ENCODE measurements at regions not wholly inside any gene's neighbourhood (a gene's known extent, or its start where the extent isn't known, plus 50 kb on each side); places are given as distances from the start of the nearest gene placed in this dataset.

DNA sequence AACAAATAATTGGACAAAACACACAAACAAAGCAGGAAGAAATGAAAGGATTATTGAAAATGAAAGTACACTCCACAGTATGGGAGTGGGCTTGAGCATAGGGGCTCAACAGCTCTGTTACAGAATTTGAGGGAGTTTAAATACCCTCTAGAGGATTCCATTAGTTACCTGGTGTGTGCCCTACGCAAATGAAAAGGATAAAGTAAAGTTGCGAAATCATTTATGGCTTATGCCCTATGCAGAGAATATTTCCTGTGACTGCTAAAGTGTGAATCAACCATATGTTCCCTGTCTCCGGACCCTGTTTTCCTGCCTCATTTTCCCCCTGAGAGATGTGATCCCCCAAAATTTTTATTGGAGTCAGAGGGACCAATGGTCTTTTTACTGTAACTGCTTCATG lies 634.6 kb upstream of the CNTNAP2 start:
- no peak for ATAC-seq (ENCODE audit: low read depth)
- Histone ChIP-seq H2AFZ (ENCODE audit: insufficient read depth, low read depth, low read length, poor library complexity, severe bottlenecking) (no peak overlapping the region), H3K36me3 (replicated peaks in 1 of 2; ENCODE audit: control extremely low read depth in 1 of 2, control insufficient read depth in 1 of 2, extremely low read depth in 1 of 2, insufficient read depth in 2 of 2, low read length in 1 of 2) (no peaks in the 10 kb centered on the region), H4K20me1 (ENCODE audit: control insufficient read depth, insufficient read depth, low read length, poor library complexity, severe bottlenecking) (no peaks in the 10 kb centered on the region), H3K4me3 (ENCODE audit: control extremely low read depth in 1 of 5, extremely low read depth in 1 of 5, insufficient read depth in 1 of 5, low read depth in 2 of 5, low read length in 4 of 5) (no peak overlapping the region), H3K9ac (ENCODE audit: low read length) (no peak overlapping the region), H3K27ac (ENCODE audit: low read length in 2 of 2) (no peak overlapping the region), H3K4me2 (replicated peaks; ENCODE audit: low read depth, low read length, poor library complexity, severe bottlenecking) (no peak overlapping the region), H3K9me3 (ENCODE audit: control extremely low read depth in 1 of 3, control insufficient read depth in 2 of 3, insufficient read depth in 1 of 3, low read length in 2 of 3) (peaks cover 0 to 3% (median 0%) of the 10 kb centered on the region in 3 donors), H3K27me3 (replicated peaks in 1 of 4; ENCODE audit: control extremely low read depth in 1 of 4, control insufficient read depth in 3 of 4, insufficient read depth in 4 of 4, low read length in 3 of 4) (no peaks in the 10 kb centered on the region), H3K4me1 (ENCODE audit: control insufficient read depth in 2 of 2, insufficient read depth in 2 of 2, low read length in 2 of 2) (no peaks in the 10 kb centered on the region), H3K79me2 (ENCODE audit: control insufficient read depth, insufficient read depth, low read length) (no peaks in the 10 kb centered on the region)
- ChIA-PET CTCF (no interaction called here), POLR2A (no interaction called here)
- intact Hi-C loops (cut with micrococcal nuclease) = no loop called here
- no peaks in the 10 kb centered on the region for H3K9me3 Mint-ChIP-seq (ENCODE audit: insufficient read depth)
- no peaks in the 10 kb centered on the region for H3K27me3 Mint-ChIP-seq
- H3K4me3 Mint-ChIP-seq = no peak overlapping the region
- no peaks in the 10 kb centered on the region for H3K4me1 Mint-ChIP-seq
- no peak overlapping the region for H3K27ac Mint-ChIP-seq
- WGBS (ENCODE audit: insufficient coverage) = 100% methylated on average over 2 of the region's 3 CpGs
- TF ChIP-seq EZH2 (IDR thresholded peaks at IDR 0.05; ENCODE audit: borderline replicate concordance, insufficient read depth, low read depth, low read length, poor library complexity, severe bottlenecking) = no peak
- TF ChIP-seq, protein P1, sequence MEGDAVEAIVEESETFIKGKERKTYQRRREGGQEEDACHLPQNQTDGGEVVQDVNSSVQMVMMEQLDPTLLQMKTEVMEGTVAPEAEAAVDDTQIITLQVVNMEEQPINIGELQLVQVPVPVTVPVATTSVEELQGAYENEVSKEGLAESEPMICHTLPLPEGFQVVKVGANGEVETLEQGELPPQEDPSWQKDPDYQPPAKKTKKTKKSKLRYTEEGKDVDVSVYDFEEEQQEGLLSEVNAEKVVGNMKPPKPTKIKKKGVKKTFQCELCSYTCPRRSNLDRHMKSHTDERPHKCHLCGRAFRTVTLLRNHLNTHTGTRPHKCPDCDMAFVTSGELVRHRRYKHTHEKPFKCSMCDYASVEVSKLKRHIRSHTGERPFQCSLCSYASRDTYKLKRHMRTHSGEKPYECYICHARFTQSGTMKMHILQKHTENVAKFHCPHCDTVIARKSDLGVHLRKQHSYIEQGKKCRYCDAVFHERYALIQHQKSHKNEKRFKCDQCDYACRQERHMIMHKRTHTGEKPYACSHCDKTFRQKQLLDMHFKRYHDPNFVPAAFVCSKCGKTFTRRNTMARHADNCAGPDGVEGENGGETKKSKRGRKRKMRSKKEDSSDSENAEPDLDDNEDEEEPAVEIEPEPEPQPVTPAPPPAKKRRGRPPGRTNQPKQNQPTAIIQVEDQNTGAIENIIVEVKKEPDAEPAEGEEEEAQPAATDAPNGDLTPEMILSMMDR (IDR thresholded peaks at IDR 0.05) = no peak
- DNase-seq = no peak

DNA sequence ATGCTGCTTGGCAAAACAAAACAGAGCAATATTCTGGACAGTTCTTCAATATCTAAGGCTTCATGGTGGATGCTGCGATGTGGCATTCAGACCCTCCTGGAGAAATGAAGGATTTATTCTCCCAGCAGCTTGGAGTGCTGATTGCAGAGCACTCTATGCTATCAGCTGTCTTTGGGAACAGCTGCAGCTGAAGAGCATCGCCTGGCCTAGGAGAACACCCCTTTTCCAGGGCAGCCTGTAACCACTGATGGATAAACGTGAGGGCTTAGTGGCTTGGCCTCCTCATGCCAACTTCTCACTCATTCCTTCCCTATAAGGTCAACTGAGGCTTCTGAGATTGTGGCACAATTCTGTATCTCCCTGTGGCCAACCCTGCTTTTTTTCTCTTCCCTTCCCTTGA lies 638.1 kb upstream of the CNTNAP2 start:
- Mint-ChIP-seq H3K4me1 (no peaks in the 10 kb centered on the region), H3K27me3 (no peaks in the 10 kb centered on the region), H3K4me3 (no peak overlapping the region), H3K27ac (no peak overlapping the region), H3K9me3 (ENCODE audit: insufficient read depth) (no peaks in the 10 kb centered on the region)
- POLR2A ChIA-PET = no interaction called here
- H3K9ac ChIP-seq (ENCODE audit: low read length) = no peak overlapping the region
- ATAC-seq (ENCODE audit: low read depth) (no peak), DNase-seq (no peak)
- no peaks in the 10 kb centered on the region for H3K79me2 ChIP-seq (ENCODE audit: control insufficient read depth, insufficient read depth, low read length)
- CTCF ChIA-PET = no interaction called here
- H3K4me2 ChIP-seq (replicated peaks; ENCODE audit: low read depth, low read length, poor library complexity, severe bottlenecking) = no peak overlapping the region
- 75% methylated on average over 3 of the region's 3 CpGs for WGBS (ENCODE audit: insufficient coverage)
- H4K20me1 ChIP-seq (ENCODE audit: control insufficient read depth, insufficient read depth, low read length, poor library complexity, severe bottlenecking) = no peaks in the 10 kb centered on the region
- H3K27ac ChIP-seq (ENCODE audit: low read length in 2 of 2) = no peak overlapping the region
- no peak overlapping the region for H3K4me3 ChIP-seq (ENCODE audit: control extremely low read depth in 1 of 5, extremely low read depth in 1 of 5, insufficient read depth in 1 of 5, low read depth in 2 of 5, low read length in 4 of 5)
- H3K4me1 ChIP-seq (ENCODE audit: control insufficient read depth in 2 of 2, insufficient read depth in 2 of 2, low read length in 2 of 2) = no peaks in the 10 kb centered on the region
- no peak for TF ChIP-seq EZH2 (IDR thresholded peaks at IDR 0.05; ENCODE audit: borderline replicate concordance, insufficient read depth, low read depth, low read length, poor library complexity, severe bottlenecking)
- TF ChIP-seq, protein P1 (IDR thresholded peaks at IDR 0.05) = no peak
- no peaks in the 10 kb centered on the region for H3K9me3 ChIP-seq (ENCODE audit: control extremely low read depth in 1 of 3, control insufficient read depth in 2 of 3, insufficient read depth in 1 of 3, low read length in 2 of 3)
- no peaks in the 10 kb centered on the region for H3K27me3 ChIP-seq (replicated peaks in 1 of 4; ENCODE audit: control extremely low read depth in 1 of 4, control insufficient read depth in 3 of 4, insufficient read depth in 4 of 4, low read length in 3 of 4)
- no peak overlapping the region for H2AFZ ChIP-seq (ENCODE audit: insufficient read depth, low read depth, low read length, poor library complexity, severe bottlenecking)
- no peaks in the 10 kb centered on the region for H3K36me3 ChIP-seq (replicated peaks in 1 of 2; ENCODE audit: control extremely low read depth in 1 of 2, control insufficient read depth in 1 of 2, extremely low read depth in 1 of 2, insufficient read depth in 2 of 2, low read length in 1 of 2)
- intact Hi-C loops (cut with micrococcal nuclease) = no loop called here
